Endodermal cell (in vitro differentiated cells): ENCODE measurements at regions not wholly inside any gene's neighbourhood (a gene's known extent, or its start where the extent isn't known, plus 50 kb on each side); places are given as distances from the start of the nearest gene placed in this dataset.

Experiments
- DNase-seq: peaks from one replicate; pipeline ENCODE4 v3.0.0-alpha.2; 2017
- H3K27ac ChIP-seq: 2 replicates; pipeline ENCODE4 v1.5.1; 2013; ENCODE audit warnings: mild to moderate bottlenecking, low read depth, low read length, moderate library complexity
- H3K27me3 ChIP-seq: 2 replicates; pipeline ENCODE4 v1.6.1; 2013; ENCODE audit warnings: mild to moderate bottlenecking, low read length, moderate library complexity; ENCODE audit not compliant: insufficient read depth, control insufficient read depth, poor library complexity, severe bottlenecking
- H3K36me3 ChIP-seq: 2 replicates; pipeline ENCODE4 v1.7.0; 2013; ENCODE audit warnings: mild to moderate bottlenecking, low read length, moderate library complexity; ENCODE audit not compliant: control insufficient read depth, insufficient read depth
- H3K4me1 ChIP-seq: one replicate; pipeline ENCODE4 v1.7.0; 2013; ENCODE audit warnings: low read length; ENCODE audit not compliant: control insufficient read depth, insufficient read depth
- H3K4me3 ChIP-seq: 2 replicates; pipeline ENCODE4 v1.5.1; 2013; ENCODE audit warnings: mild to moderate bottlenecking, low read length, moderate library complexity
- H3K9ac ChIP-seq: 2 replicates; pipeline ENCODE4 v1.6.1; 2013; ENCODE audit warnings: mild to moderate bottlenecking, low read length, moderate library complexity; ENCODE audit not compliant: poor library complexity, severe bottlenecking; ENCODE audit errors: extremely low read depth
- H3K9me3 ChIP-seq: 2 replicates; pipeline ENCODE4 v1.6.1; 2013; ENCODE audit warnings: mild to moderate bottlenecking, low read length, moderate library complexity; ENCODE audit not compliant: control insufficient read depth
- H3K27ac Mint-ChIP-seq: 2 replicates; pipeline ENCODE4 v1.8.0; 2020; ENCODE audit warnings: mixed read lengths
- H3K27me3 Mint-ChIP-seq: 2 replicates; pipeline ENCODE4 v1.8.0; 2021; ENCODE audit warnings: mild to moderate bottlenecking, mixed read lengths; ENCODE audit not compliant: insufficient read depth
- H3K36me3 Mint-ChIP-seq: 2 replicates; pipeline ENCODE4 v1.8.0; 2020; ENCODE audit warnings: low read depth, mixed read lengths
- H3K4me1 Mint-ChIP-seq: 2 replicates; pipeline ENCODE4 v1.8.0; 2020; ENCODE audit warnings: mixed read lengths
- H3K4me3 Mint-ChIP-seq: 2 replicates; pipeline ENCODE4 v1.8.0; 2020; ENCODE audit warnings: mild to moderate bottlenecking, moderate library complexity, mixed read lengths
- H3K9me3 Mint-ChIP-seq: 2 replicates; pipeline ENCODE4 v1.8.0; 2020; ENCODE audit warnings: mild to moderate bottlenecking, mixed read lengths
- WGBS, 2 experiments: methylation state at CpG; one replicate each; pipeline versions ENCODE4 v1.1.5 to v1.1.7; 2013; ENCODE audit warnings: missing lambda C conversion rate in 2 of 2, mixed read lengths in 1 of 2; ENCODE audit not compliant: insufficient coverage in 1 of 2, insufficient read length in 1 of 2; 5-methylcytosine and 5-hydroxymethylcytosine counted together
- TF ChIP-seq, protein P1 (sequence below): fragments of 200-600 bp; sonication (generic); conservative IDR thresholded peaks from 2 replicates; pipeline ENCODE4 v1.5.0; 2021; ENCODE audit warnings: antibody characterized with exemption, mild to moderate bottlenecking

DNA sequence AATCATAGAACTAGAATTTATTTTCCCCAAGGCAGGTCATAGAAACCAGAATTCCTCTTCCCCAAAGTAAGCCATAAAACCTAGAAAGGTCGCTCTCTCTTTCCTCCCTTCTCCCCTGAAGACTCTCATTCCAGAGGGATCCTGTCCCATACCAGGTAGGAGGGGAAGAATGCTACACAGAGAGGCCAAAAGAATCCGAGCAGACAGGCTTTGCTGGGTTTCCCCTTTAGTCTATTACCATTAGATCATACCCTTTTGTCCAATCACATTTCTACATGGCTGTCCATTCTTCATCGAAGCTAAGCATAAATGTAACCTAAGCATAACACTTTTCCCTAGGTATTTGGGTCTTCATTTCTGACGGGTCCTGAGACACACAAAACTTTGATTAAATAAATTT lies 204.5 kb downstream of the SPTSSA start:
- H3K36me3 Mint-ChIP-seq, result no peaks in the 10 kb centered on the region
- no peak for DNase-seq
- H3K27me3 Mint-ChIP-seq, result peaks cover 26% of the 10 kb centered on the region
- TF ChIP-seq, protein P1, sequence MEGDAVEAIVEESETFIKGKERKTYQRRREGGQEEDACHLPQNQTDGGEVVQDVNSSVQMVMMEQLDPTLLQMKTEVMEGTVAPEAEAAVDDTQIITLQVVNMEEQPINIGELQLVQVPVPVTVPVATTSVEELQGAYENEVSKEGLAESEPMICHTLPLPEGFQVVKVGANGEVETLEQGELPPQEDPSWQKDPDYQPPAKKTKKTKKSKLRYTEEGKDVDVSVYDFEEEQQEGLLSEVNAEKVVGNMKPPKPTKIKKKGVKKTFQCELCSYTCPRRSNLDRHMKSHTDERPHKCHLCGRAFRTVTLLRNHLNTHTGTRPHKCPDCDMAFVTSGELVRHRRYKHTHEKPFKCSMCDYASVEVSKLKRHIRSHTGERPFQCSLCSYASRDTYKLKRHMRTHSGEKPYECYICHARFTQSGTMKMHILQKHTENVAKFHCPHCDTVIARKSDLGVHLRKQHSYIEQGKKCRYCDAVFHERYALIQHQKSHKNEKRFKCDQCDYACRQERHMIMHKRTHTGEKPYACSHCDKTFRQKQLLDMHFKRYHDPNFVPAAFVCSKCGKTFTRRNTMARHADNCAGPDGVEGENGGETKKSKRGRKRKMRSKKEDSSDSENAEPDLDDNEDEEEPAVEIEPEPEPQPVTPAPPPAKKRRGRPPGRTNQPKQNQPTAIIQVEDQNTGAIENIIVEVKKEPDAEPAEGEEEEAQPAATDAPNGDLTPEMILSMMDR, result no peak
- H3K4me1 Mint-ChIP-seq, result peaks cover 3% of the 10 kb centered on the region
- H3K36me3 ChIP-seq, result no peaks in the 10 kb centered on the region
- no peak overlapping the region for H3K9ac ChIP-seq
- peaks cover 18% of the 10 kb centered on the region for H3K27me3 ChIP-seq
- H3K27ac Mint-ChIP-seq, result no peak overlapping the region
- H3K9me3 Mint-ChIP-seq, result no peaks in the 10 kb centered on the region
- no peak overlapping the region for H3K4me3 ChIP-seq
- H3K4me3 Mint-ChIP-seq, result no peak overlapping the region
- H3K27ac ChIP-seq, result no peak overlapping the region
- WGBS, 2 experiments, result 55 to 84% methylated on average over 2 to 4 of the region's 4 CpGs
- H3K4me1 ChIP-seq, result no peaks in the 10 kb centered on the region
- no peaks in the 10 kb centered on the region for H3K9me3 ChIP-seq

DNA sequence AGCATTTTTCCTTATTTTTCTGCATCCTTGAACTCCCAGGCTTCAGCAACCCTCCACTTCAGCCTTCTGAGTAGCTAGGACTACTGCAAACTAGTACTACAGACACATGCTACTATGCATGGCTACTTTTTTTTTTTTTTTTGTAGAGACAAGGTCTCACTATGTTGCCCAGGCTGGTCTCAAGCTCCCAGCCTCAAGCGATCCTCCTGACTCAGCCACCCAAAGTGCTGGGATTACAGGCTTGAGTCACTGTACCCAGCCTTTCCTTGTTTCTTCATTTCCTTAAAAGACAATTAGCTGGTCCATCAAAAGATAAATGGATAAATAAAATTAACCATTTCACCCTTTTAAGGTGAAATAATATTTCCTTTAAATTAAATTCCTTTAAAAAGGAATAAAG lies 205.8 kb downstream of the SPTSSA start:
- no peak for DNase-seq
- no peaks in the 10 kb centered on the region for H3K4me1 ChIP-seq
- peaks cover 3% of the 10 kb centered on the region for H3K4me1 Mint-ChIP-seq

DNA sequence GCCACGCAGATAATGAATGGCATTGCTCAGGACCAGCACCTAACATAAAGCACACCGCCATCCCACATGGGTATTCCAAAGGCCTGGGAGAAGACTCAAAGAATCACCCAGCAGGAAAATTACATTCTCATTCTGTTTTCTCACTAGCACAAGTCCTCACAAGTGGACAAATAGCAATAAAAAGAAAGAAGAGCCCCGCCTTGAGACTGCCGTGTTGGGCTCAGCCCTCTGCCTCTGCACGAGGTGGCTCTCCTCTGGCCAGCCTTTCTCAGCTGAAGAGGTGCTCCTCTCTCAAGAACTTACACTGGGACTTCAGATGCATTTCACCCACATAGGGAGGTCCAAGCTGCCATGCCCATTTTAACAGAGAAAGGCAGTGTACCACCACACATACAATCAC lies 207.5 kb downstream of the SPTSSA start:
- Mint-ChIP-seq H3K27me3 (peaks cover 18% of the 10 kb centered on the region), H3K9me3 (no peaks in the 10 kb centered on the region), H3K4me3 (no peak overlapping the region), H3K4me1 (peaks cover 3% of the 10 kb centered on the region), H3K36me3 (no peaks in the 10 kb centered on the region), H3K27ac (no peak overlapping the region)
- H3K27me3 ChIP-seq, result peaks cover 5% of the 10 kb centered on the region
- no peaks in the 10 kb centered on the region for H3K36me3 ChIP-seq
- H3K27ac ChIP-seq, result no peak overlapping the region
- TF ChIP-seq, protein P1, result no peak
- H3K9ac ChIP-seq, result no peak overlapping the region
- DNase-seq, result no peak
- 77 to 79% methylated on average over 3 to 5 of the region's 5 CpGs for WGBS, 2 experiments
- H3K4me3 ChIP-seq, result no peak overlapping the region
- no peaks in the 10 kb centered on the region for H3K9me3 ChIP-seq
- H3K4me1 ChIP-seq, result no peaks in the 10 kb centered on the region

More for the DNA sequence above, 205.8 kb downstream of the SPTSSA start:
- TF ChIP-seq, protein P1, result no peak
- 100% methylated on average over 1 of the region's 1 CpG for WGBS, 2 experiments
- H3K9me3 Mint-ChIP-seq, result no peaks in the 10 kb centered on the region
- no peak overlapping the region for H3K4me3 ChIP-seq
- H3K4me3 Mint-ChIP-seq, result no peak overlapping the region
- H3K36me3 ChIP-seq, result no peaks in the 10 kb centered on the region
- H3K27ac ChIP-seq, result no peak overlapping the region
- H3K36me3 Mint-ChIP-seq, result no peaks in the 10 kb centered on the region
- H3K27me3 Mint-ChIP-seq, result peaks cover 22% of the 10 kb centered on the region
- no peaks in the 10 kb centered on the region for H3K9me3 ChIP-seq
- H3K27ac Mint-ChIP-seq, result no peak overlapping the region
- no peak overlapping the region for H3K9ac ChIP-seq
- peaks cover 12% of the 10 kb centered on the region for H3K27me3 ChIP-seq
